HepG2 (cell line): ENCODE measurements at regions not wholly inside any gene's neighbourhood (a gene's known extent, or its start where the extent isn't known, plus 50 kb on each side); places are given as distances from the start of the nearest gene placed in this dataset.

Experiments
- ATAC-seq: fragments of 200-7000 bp; cut with Tn5 transposase; 3 replicates; pipeline ENCODE4 v1.9.1; 2020; ENCODE audit warnings: mild to moderate bottlenecking, moderate library complexity
- BruUV-seq: library from RNA; stranded (reverse); fragments of 400-500 nt; replicated peaks from 2 replicates; lab custom pipeline; 2021; lab: Mats Ljungman, UMichigan
- CTCF ChIA-PET: fragments of 300-600 bp; formaldehyde crosslinking; extraction: SDS; loops from one replicate; lab custom pipeline; 2021; ENCODE audit warnings: low total read pairs, inconsistent platforms, low intra/inter-chr PET ratio; lab: Yijun Ruan, JAX
- POLR2A ChIA-PET: fragments of 350-600 bp; sonication (Branson Sonifier 250); formaldehyde crosslinking; loops from one replicate; lab custom pipeline; 2020; ENCODE audit warnings: antibody characterized with exemption, inconsistent platforms; lab: Yijun Ruan, JAX
- DNase-seq: peaks from one replicate; pipeline ENCODE4 v3.0.0-alpha.2; 2015; ENCODE audit warnings: low spot score
- FAIRE-seq: peaks from 3 replicates; lab custom pipeline; 2011; peaks lifted over from hg19 to GRCh38; lab: Jason Lieb, UNC
- H2AFZ ChIP-seq: one replicate; pipeline ENCODE4 v1.6.1; 2011; ENCODE audit warnings: low read length, inconsistent platforms
- H3K27ac ChIP-seq: fragments of 300-600 bp; 3 replicates; pipeline ENCODE4 v1.8.0; 2011; ENCODE audit warnings: mixed run types, mild to moderate bottlenecking, mixed read lengths, low read length, inconsistent platforms; ENCODE audit not compliant: insufficient read depth; ENCODE audit errors: extremely low read length
- H3K27me3 ChIP-seq, 2 experiments: fragments of 200-600 bp in 1 of 2; 2 replicates in 1 of 2; 3 replicates in 1 of 2; pipeline versions ENCODE4 v1.6.0 to v1.8.0; 2011; ENCODE audit warnings: low read length in 2 of 2, mild to moderate bottlenecking in 2 of 2, moderate library complexity in 2 of 2, inconsistent platforms in 1 of 2; ENCODE audit not compliant: insufficient read depth in 2 of 2, control insufficient read depth in 1 of 2
- H3K36me3 ChIP-seq, 2 experiments: fragments of 200-600 bp in 1 of 2; replicated peaks in 1 of 2; 2 replicates in 1 of 2; 3 replicates in 1 of 2; pipeline versions ENCODE4 v1.5.1 to v1.8.0; 2011; ENCODE audit warnings: low read length in 2 of 2, inconsistent platforms in 1 of 2; ENCODE audit not compliant: insufficient read depth in 2 of 2, control insufficient read depth in 1 of 2
- H3K4me1 ChIP-seq: 2 replicates; pipeline ENCODE4 v1.5.1; 2012; ENCODE audit warnings: low read length, inconsistent platforms; ENCODE audit not compliant: insufficient read depth
- H3K4me2 ChIP-seq: 2 replicates; pipeline ENCODE4 v1.6.0; 2011; ENCODE audit warnings: low read depth, low read length, inconsistent platforms
- H3K4me3 ChIP-seq, 3 experiments: fragments of 200-600 bp in 1 of 3; sonication (generic), shearing (Covaris generic) in 1 of 3; replicated peaks in 1 of 3; 2 replicates each; pipeline ENCODE4 v1.5.1; 2011 to 2016; ENCODE audit warnings: low read length in 3 of 3, inconsistent platforms in 2 of 3, low read depth in 2 of 3, mild to moderate bottlenecking in 2 of 3, control low read depth in 1 of 3, mixed read lengths in 1 of 3; ENCODE audit not compliant: insufficient read depth in 1 of 3
- H3K79me2 ChIP-seq: one replicate; pipeline ENCODE4 v1.6.1; 2011; ENCODE audit warnings: low read length, inconsistent platforms; ENCODE audit not compliant: insufficient read depth
- H3K9ac ChIP-seq: 2 replicates; pipeline ENCODE4 v1.6.0; 2011; ENCODE audit warnings: mild to moderate bottlenecking, low read depth, low read length, inconsistent platforms; ENCODE audit not compliant: insufficient read depth
- H3K9me3 ChIP-seq: 2 replicates; pipeline ENCODE4 v1.5.1; 2012; ENCODE audit warnings: mild to moderate bottlenecking, low read length
- H4K20me1 ChIP-seq: 2 replicates; pipeline ENCODE4 v1.6.0; 2011; ENCODE audit warnings: inconsistent platforms, mild to moderate bottlenecking, low read length, moderate library complexity; ENCODE audit not compliant: insufficient read depth
- ARID2 ChIP-seq: sonication (generic); formaldehyde crosslinking; IDR thresholded peaks from 2 replicates; pipeline ENCODE4 v1.8.1; 2022; ENCODE audit warnings: mild to moderate bottlenecking, missing genetic modification reagents, borderline replicate concordance
- U2AF1 ChIP-seq: fragments of 200-400 bp; formaldehyde crosslinking; optimal IDR thresholded peaks from 2 replicates; pipeline ENCODE3; 2017; ENCODE audit warnings: mild to moderate bottlenecking, low read depth, low read length
- USF2 ChIP-seq, 2 experiments: sonication (generic) in 1 of 2; formaldehyde crosslinking in 1 of 2; IDR thresholded peaks; 2 replicates each; pipeline versions ENCODE4 v1.5.1 to v1.6.1; 2011 to 2020; ENCODE audit warnings: borderline replicate concordance in 1 of 2, low read depth in 1 of 2, low read length in 1 of 2, mild to moderate bottlenecking in 1 of 2, missing genetic modification reagents in 1 of 2, moderate library complexity in 1 of 2
- YEATS2 ChIP-seq: sonication (generic); formaldehyde crosslinking; IDR thresholded peaks from 2 replicates; pipeline ENCODE4 v1.4.0; 2020; ENCODE audit warnings: missing genetic modification reagents, borderline replicate concordance
- ZC3H13 ChIP-seq: sonication (generic); formaldehyde crosslinking; IDR thresholded peaks from 2 replicates; pipeline ENCODE4 v1.8.1; 2023; ENCODE audit warnings: mild to moderate bottlenecking, missing genetic modification reagents, moderate library complexity
- ZNF563 ChIP-seq: sonication (generic); formaldehyde crosslinking; IDR thresholded peaks from 2 replicates; pipeline ENCODE4 v1.8.0; 2022; ENCODE audit warnings: mild to moderate bottlenecking, moderate library complexity, missing genetic modification reagents
- ZNF577 ChIP-seq: sonication (generic); formaldehyde crosslinking; IDR thresholded peaks from 2 replicates; pipeline ENCODE4 v1.4.0; 2020; ENCODE audit warnings: mild to moderate bottlenecking, low read depth, missing genetic modification reagents, borderline replicate concordance
- ZNF891 ChIP-seq: sonication (generic); formaldehyde crosslinking; IDR thresholded peaks from 2 replicates; pipeline ENCODE4 v1.5.0; 2020; ENCODE audit warnings: mild to moderate bottlenecking, missing genetic modification reagents
- WGBS: methylation state at CpG from one replicate; pipeline ENCODE4 v1.1.6; 2017; ENCODE audit warnings: low lambda C conversion rate; 5-methylcytosine and 5-hydroxymethylcytosine counted together
- in situ Hi-C: cut with HindIII; loops from 2 replicates; pipeline ENCODE4 v1.10.0; 2017; ENCODE audit warnings: low pct_unique_long_range_greater_than_20kb; ENCODE audit not compliant: extremely low pct_ligation_motif_present
- intact Hi-C: fragments of 100-400 bp; cut with micrococcal nuclease; formaldehyde crosslinking; loops from one replicate; pipeline ENCODE4 v1.10.0; 2022; ENCODE audit not compliant: unreplicated experiment
- TF ChIP-seq, protein P1 (sequence below): sonication (generic); formaldehyde crosslinking; IDR thresholded peaks from 2 replicates; pipeline ENCODE4 v1.5.0; 2020; ENCODE audit warnings: mild to moderate bottlenecking, missing genetic modification reagents, borderline replicate concordance
- TF ChIP-seq, protein P2 (sequence below): sonication (generic); formaldehyde crosslinking; IDR thresholded peaks from 2 replicates; pipeline ENCODE4 v1.8.0; 2022; ENCODE audit warnings: missing genetic modification reagents, low read depth, mild to moderate bottlenecking, borderline replicate concordance
- TF ChIP-seq, protein P3 (sequence below): sonication (generic); IDR thresholded peaks from 2 replicates; pipeline ENCODE4 v1.6.1; 2016; ENCODE audit warnings: low read depth, borderline replicate concordance

GRCh38 chr13:104869501-104869900, 1666.0 kb downstream of the EFNB2 start (continued):
- TF ChIP-seq, protein P1, sequence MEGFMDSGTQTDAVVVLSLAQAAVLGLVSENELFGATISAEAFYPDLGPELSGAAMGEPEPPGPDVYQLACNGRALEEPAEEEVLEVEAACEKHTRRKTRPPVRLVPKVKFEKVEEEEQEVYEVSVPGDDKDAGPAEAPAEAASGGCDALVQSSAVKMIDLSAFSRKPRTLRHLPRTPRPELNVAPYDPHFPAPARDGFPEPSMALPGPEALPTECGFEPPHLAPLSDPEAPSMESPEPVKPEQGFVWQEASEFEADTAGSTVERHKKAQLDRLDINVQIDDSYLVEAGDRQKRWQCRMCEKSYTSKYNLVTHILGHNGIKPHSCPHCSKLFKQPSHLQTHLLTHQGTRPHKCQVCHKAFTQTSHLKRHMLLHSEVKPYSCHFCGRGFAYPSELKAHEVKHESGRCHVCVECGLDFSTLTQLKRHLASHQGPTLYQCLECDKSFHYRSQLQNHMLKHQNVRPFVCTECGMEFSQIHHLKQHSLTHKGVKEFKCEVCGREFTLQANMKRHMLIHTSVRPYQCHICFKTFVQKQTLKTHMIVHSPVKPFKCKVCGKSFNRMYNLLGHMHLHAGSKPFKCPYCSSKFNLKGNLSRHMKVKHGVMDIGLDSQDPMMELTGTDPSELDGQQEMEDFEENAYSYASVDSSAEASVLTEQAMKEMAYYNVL, result no peak
- TF ChIP-seq, protein P2, sequence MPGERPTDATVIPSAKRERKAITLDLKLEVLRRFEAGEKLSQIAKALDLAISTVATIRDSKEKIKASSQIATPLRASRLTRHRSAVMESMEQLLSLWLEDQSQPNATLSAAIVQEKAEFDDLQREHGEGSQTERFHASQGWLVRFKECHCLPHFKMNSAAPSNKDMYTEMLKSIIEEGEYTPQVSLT (CRISPR knock-in tag), result no peak

- 0% methylated on average over 2 of the region's 2 CpGs for WGBS
- ATAC-seq (no peak), FAIRE-seq (no peak), DNase-seq (no peak)
- Histone ChIP-seq H2AFZ (no peak overlapping the region), H3K4me3 (no peak overlapping the region), H3K36me3 (no peaks in the 10 kb centered on the region), H3K4me1 (no peaks in the 10 kb centered on the region), H3K27me3 (no peaks in the 10 kb centered on the region), H3K27ac (no peak overlapping the region), H3K4me2 (no peak overlapping the region), H3K9me3 (peaks cover 53% of the 10 kb centered on the region), H3K79me2 (no peaks in the 10 kb centered on the region), H4K20me1 (no peaks in the 10 kb centered on the region), H3K9ac (no peak overlapping the region)
- no peak for TF ChIP-seq ARID2 (CRISPR knock-in tag)
- no TSS peak for BruUV-seq
- in situ Hi-C loops, result no loop called here
- POLR2A ChIA-PET, result no interaction called here
- CTCF ChIA-PET, result no interaction called here
- intact Hi-C loops, result no loop called here
Measured at GRCh38 chr13:104868806-104869205, 1666.7 kb downstream of the EFNB2 start.

GRCh38 chr13:104855581-104855980, 1679.9 kb downstream of the EFNB2 start:
- H3K79me2 ChIP-seq, result no peaks in the 10 kb centered on the region
- ATAC-seq, result no peak
- no peak overlapping the region for H3K9ac ChIP-seq
- no peaks in the 10 kb centered on the region for H3K4me1 ChIP-seq
- no peak overlapping the region for H3K4me3 ChIP-seq
- H4K20me1 ChIP-seq, result no peaks in the 10 kb centered on the region
- H3K36me3 ChIP-seq, result no peaks in the 10 kb centered on the region
- no peak for FAIRE-seq
- no peak overlapping the region for H2AFZ ChIP-seq
- POLR2A ChIA-PET, result no interaction called here
- no peak overlapping the region for H3K27ac ChIP-seq
- in situ Hi-C loops, result no loop called here
- DNase-seq, result no peak
- H3K9me3 ChIP-seq, result peaks cover 49% of the 10 kb centered on the region
- intact Hi-C loops, result no loop called here
- CTCF ChIA-PET, result no interaction called here
- WGBS, result 0% methylated on average over 1 of the region's 1 CpG
- H3K4me2 ChIP-seq, result no peak overlapping the region
- no TSS peak for BruUV-seq
- H3K27me3 ChIP-seq, result no peaks in the 10 kb centered on the region
- TF ChIP-seq ZC3H13 (CRISPR knock-in tag) (no peak), ZNF577 (CRISPR knock-in tag) (no peak), USF2 (IDR thresholded peaks at IDR 0.05; ENCODE audit: low read depth, low read length) (no peak), USF2 (CRISPR knock-in tag; IDR thresholded peaks at IDR 0.05; ENCODE audit: borderline replicate concordance) (no peak), U2AF1 (no peak), ZNF891 (no peak), YEATS2 (CRISPR knock-in tag) (no peak), ZNF563 (CRISPR knock-in tag) (no peak)
- TF ChIP-seq, protein P3, sequence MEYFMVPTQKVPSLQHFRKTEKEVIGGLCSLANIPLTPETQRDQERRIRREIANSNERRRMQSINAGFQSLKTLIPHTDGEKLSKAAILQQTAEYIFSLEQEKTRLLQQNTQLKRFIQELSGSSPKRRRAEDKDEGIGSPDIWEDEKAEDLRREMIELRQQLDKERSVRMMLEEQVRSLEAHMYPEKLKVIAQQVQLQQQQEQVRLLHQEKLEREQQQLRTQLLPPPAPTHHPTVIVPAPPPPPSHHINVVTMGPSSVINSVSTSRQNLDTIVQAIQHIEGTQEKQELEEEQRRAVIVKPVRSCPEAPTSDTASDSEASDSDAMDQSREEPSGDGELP, result no peak
